GM12872 (cell line): ENCODE measurements at regions not wholly inside any gene's neighbourhood (a gene's known extent, or its start where the extent isn't known, plus 50 kb on each side); places are given as distances from the start of the nearest gene placed in this dataset.

Source experiments
- TF ChIP-seq, protein P1 (sequence below): IDR thresholded peaks from 3 replicates; pipeline ENCODE4 v1.5.1; 2011; ENCODE audit warnings: low read depth, mild to moderate bottlenecking, low read length, moderate library complexity; ENCODE audit not compliant: insufficient read depth

DNA sequence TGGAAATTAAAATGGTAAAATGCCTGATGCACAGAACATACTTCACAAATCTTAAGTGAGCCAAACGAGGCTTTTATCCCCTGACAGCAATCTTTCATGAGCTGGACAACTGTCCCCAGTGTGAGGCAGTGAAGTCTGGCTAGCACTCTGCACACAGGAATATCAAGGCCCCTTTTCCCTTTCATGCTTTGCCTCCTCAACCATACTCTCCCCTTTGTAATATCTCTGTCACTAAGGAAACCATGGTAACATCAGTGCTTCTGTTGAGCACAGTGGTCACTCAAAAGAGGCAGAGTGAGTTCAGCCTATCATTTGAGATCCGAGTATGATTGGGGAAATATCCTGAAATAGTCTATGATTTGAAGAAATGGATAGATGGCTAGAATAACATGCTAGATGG, 318.3 kb downstream of the ENC1 start:
- TF ChIP-seq, protein P1, sequence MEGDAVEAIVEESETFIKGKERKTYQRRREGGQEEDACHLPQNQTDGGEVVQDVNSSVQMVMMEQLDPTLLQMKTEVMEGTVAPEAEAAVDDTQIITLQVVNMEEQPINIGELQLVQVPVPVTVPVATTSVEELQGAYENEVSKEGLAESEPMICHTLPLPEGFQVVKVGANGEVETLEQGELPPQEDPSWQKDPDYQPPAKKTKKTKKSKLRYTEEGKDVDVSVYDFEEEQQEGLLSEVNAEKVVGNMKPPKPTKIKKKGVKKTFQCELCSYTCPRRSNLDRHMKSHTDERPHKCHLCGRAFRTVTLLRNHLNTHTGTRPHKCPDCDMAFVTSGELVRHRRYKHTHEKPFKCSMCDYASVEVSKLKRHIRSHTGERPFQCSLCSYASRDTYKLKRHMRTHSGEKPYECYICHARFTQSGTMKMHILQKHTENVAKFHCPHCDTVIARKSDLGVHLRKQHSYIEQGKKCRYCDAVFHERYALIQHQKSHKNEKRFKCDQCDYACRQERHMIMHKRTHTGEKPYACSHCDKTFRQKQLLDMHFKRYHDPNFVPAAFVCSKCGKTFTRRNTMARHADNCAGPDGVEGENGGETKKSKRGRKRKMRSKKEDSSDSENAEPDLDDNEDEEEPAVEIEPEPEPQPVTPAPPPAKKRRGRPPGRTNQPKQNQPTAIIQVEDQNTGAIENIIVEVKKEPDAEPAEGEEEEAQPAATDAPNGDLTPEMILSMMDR = no peak

DNA sequence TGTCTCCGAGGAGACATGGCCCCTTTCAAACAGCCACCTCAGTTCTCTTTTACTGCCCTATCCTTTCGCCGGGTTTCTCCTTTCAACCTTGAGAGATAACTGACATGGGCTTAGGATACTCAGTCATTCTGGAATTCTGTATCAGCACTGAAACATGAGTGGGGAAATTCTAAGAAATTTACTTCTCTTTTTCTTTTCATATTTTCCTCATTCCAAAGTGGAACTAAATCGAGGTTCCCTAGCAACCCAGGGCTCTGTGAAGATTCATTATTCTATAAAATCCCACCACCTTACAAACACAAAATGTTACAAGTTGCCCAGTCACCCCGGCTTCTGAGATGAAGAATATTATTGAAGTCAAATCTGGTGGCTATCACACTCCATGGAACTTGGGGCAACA, 319.2 kb downstream of the ENC1 start:
- TF ChIP-seq, protein P1 = no peak

GRCh38 chr5:74320526-74320925, 320.0 kb downstream of the ENC1 start:
- TF ChIP-seq, protein P1 = no peak

DNA sequence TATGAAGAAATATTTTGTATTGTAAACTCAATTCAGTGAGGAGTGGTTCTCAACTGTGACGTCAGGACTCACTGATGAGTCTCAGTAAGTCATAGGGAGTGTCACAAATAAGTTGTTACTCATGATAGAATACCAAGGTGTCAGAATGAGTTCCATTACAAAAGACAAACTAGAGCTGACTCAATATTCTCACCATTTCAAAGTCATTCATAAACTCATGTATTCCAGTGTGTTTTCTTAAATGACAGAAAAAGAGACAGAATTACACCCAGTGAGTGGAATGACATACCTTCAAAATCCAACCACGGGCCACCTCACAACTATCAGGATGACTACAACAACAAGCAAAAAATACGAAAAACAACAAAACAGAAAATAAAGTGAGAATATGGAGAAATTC, 321.5 kb downstream of the ENC1 start:
- TF ChIP-seq, protein P1 = no peak

GRCh38 chr5:74316064-74316603, 324.4 kb downstream of the ENC1 start:
- TF ChIP-seq, protein P1 = no peak

DNA sequence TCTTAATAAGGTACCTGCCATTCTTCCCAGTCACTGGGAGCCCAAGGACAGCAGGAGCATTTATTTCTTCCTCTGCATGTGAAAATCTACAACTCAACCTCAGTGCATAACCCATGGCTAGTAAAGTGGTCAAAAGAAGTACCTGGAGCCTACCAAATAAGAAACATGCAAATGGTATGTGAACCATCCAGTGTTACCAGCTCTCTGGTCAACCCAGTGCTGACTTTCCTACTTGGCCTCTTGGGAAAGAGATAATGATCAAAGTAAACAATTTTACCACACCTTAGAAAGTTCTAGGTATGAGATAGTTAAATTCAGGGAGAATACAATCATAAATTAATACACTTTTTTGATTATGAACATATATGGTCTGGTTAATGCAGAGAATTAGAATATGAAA, 325.6 kb downstream of the ENC1 start:
- TF ChIP-seq, protein P1 = no peak

DNA sequence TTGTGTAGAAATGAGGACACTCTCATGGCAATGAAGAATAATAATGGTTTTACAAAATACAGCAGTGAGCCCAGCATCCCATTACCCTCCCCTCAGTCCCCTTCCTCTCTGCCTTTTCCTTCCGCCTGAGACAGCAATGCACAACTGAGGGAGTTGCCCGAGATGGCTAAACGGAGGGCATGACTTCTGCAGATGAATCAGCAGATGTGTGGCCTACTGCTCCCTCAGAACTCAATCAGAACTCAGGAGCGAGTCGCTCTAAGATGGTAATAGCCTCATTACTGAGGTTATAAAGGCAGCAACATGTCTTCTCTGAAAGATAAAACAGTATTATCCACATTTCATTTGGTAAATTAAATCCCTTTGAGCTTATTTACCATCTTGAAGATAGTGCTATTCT, 326.6 kb downstream of the ENC1 start:
- TF ChIP-seq, protein P1 = no peak
